ENCODE measurements at regions not wholly inside any gene's neighbourhood (a gene's known extent, or its start where the extent isn't known, plus 50 kb on each side); places are given as distances from the start of the nearest gene placed in this dataset.

- TF ChIP-seq, protein P1, sequence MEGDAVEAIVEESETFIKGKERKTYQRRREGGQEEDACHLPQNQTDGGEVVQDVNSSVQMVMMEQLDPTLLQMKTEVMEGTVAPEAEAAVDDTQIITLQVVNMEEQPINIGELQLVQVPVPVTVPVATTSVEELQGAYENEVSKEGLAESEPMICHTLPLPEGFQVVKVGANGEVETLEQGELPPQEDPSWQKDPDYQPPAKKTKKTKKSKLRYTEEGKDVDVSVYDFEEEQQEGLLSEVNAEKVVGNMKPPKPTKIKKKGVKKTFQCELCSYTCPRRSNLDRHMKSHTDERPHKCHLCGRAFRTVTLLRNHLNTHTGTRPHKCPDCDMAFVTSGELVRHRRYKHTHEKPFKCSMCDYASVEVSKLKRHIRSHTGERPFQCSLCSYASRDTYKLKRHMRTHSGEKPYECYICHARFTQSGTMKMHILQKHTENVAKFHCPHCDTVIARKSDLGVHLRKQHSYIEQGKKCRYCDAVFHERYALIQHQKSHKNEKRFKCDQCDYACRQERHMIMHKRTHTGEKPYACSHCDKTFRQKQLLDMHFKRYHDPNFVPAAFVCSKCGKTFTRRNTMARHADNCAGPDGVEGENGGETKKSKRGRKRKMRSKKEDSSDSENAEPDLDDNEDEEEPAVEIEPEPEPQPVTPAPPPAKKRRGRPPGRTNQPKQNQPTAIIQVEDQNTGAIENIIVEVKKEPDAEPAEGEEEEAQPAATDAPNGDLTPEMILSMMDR (IDR thresholded peaks at IDR 0.05) = no peak
- no peak for TF ChIP-seq POLR2A (IDR thresholded peaks at IDR 0.05)
- no peak for TF ChIP-seq POLR2AphosphoS5 (IDR thresholded peaks at IDR 0.05)
- no peak for TF ChIP-seq EP300 (IDR thresholded peaks at IDR 0.05)
These were observed 257.9 kb downstream of the OTOL1 start for GRCh38 chr3:161754420-161755053.
